MG63 (cell line): ENCODE measurements at regions not wholly inside any gene's neighbourhood (a gene's known extent, or its start where the extent isn't known, plus 50 kb on each side); places are given as distances from the start of the nearest gene placed in this dataset.

ENCODE experiments used
- DNase-seq: peaks from one replicate; pipeline ENCODE4 v3.0.0-alpha.2; 2020
- H3K27me3 ChIP-seq: fragments of 250-450 bp; sonication (Bioruptor Pico); 2 replicates; pipeline ENCODE4 v1.5.1; 2020; ENCODE audit warnings: mild to moderate bottlenecking, moderate library complexity
- H3K36me3 ChIP-seq: fragments of 250-450 bp; sonication (Bioruptor Pico); 2 replicates; pipeline ENCODE4 v1.5.1; 2020; ENCODE audit warnings: mild to moderate bottlenecking, moderate library complexity
- H3K4me3 ChIP-seq: fragments of 250-450 bp; sonication (Bioruptor Pico); 2 replicates; pipeline ENCODE4 v1.5.1; 2020; ENCODE audit warnings: mild to moderate bottlenecking, moderate library complexity
- H3K9me3 ChIP-seq: fragments of 250-450 bp; sonication (Bioruptor Pico); 2 replicates; pipeline ENCODE4 v1.5.1; 2020; ENCODE audit warnings: mild to moderate bottlenecking, moderate library complexity

- Histone ChIP-seq H3K4me3 (no peak overlapping the region), H3K9me3 (peaks cover 2% of the 10 kb centered on the region), H3K36me3 (no peaks in the 10 kb centered on the region), H3K27me3 (no peaks in the 10 kb centered on the region)
- no peak for DNase-seq
Measured at GRCh38 chr21:27761623-27762022, 794.7 kb upstream of the ADAMTS5 start.

GRCh38 chr21:27759820-27760219, 792.9 kb upstream of the ADAMTS5 start:
- no peak for DNase-seq
- Histone ChIP-seq H3K9me3 (peaks cover 3% of the 10 kb centered on the region; the same call in 1 of the 2 replicates), H3K36me3 (no peaks in the 10 kb centered on the region), H3K27me3 (no peaks in the 10 kb centered on the region), H3K4me3 (no peak overlapping the region)

GRCh38 chr21:27759091-27759659, 792.3 kb upstream of the ADAMTS5 start:
- DNase-seq, result no peak
- Histone ChIP-seq H3K27me3 (no peaks in the 10 kb centered on the region), H3K36me3 (no peaks in the 10 kb centered on the region), H3K9me3 (peaks cover 3% of the 10 kb centered on the region; the same call in 1 of the 2 replicates), H3K4me3 (no peak overlapping the region)

- Histone ChIP-seq H3K36me3 (no peaks in the 10 kb centered on the region), H3K27me3 (no peaks in the 10 kb centered on the region), H3K4me3 (no peak overlapping the region), H3K9me3 (peaks cover 3% of the 10 kb centered on the region; the same call in 1 of the 2 replicates)
- DNase-seq, result no peak
Measured at GRCh38 chr21:27756191-27756590, 789.3 kb upstream of the ADAMTS5 start.

GRCh38 chr21:27743971-27744564, 777.2 kb upstream of the ADAMTS5 start:
- no peak for DNase-seq
- H3K36me3 ChIP-seq, result no peaks in the 10 kb centered on the region
- peaks cover 4% of the 10 kb centered on the region; the same call in 1 of the 2 replicates for H3K9me3 ChIP-seq

GRCh38 chr21:27741736-27742135, 774.8 kb upstream of the ADAMTS5 start:
- Histone ChIP-seq H3K36me3 (no peaks in the 10 kb centered on the region), H3K9me3 (peaks cover 10% of the 10 kb centered on the region), H3K4me3 (no peak overlapping the region), H3K27me3 (no peaks in the 10 kb centered on the region)
- no peak for DNase-seq

More at GRCh38 chr21:27743971-27744564, 777.2 kb upstream of the ADAMTS5 start:
- H3K4me3 ChIP-seq, result no peak overlapping the region
- no peaks in the 10 kb centered on the region for H3K27me3 ChIP-seq

- no peak for DNase-seq
- no peaks in the 10 kb centered on the region for H3K27me3 ChIP-seq
- no peaks in the 10 kb centered on the region for H3K36me3 ChIP-seq
- H3K9me3 ChIP-seq, result peaks cover 10% of the 10 kb centered on the region
- no peak overlapping the region for H3K4me3 ChIP-seq
Measured at GRCh38 chr21:27740084-27740483, 773.2 kb upstream of the ADAMTS5 start.

GRCh38 chr21:27739187-27739586, 772.3 kb upstream of the ADAMTS5 start:
- no peak overlapping the region for H3K4me3 ChIP-seq

GRCh38 chr21:27735699-27736098, 768.8 kb upstream of the ADAMTS5 start:
- no peak overlapping the region for H3K4me3 ChIP-seq
- H3K36me3 ChIP-seq, result no peaks in the 10 kb centered on the region
- no peaks in the 10 kb centered on the region for H3K27me3 ChIP-seq
- peaks cover 8% of the 10 kb centered on the region for H3K9me3 ChIP-seq
- DNase-seq, result no peak

More at GRCh38 chr21:27739187-27739586, 772.3 kb upstream of the ADAMTS5 start:
- no peak for DNase-seq
- H3K36me3 ChIP-seq, result no peaks in the 10 kb centered on the region
- H3K27me3 ChIP-seq, result no peaks in the 10 kb centered on the region
- peaks cover 10% of the 10 kb centered on the region for H3K9me3 ChIP-seq

GRCh38 chr21:27734146-27734545, 767.3 kb upstream of the ADAMTS5 start:
- no peak overlapping the region for H3K4me3 ChIP-seq
- peaks cover 6% of the 10 kb centered on the region for H3K9me3 ChIP-seq
- no peaks in the 10 kb centered on the region for H3K36me3 ChIP-seq
- H3K27me3 ChIP-seq, result no peaks in the 10 kb centered on the region
- no peak for DNase-seq

- peak; percentile 9 for DNase-seq
- no peaks in the 10 kb centered on the region for H3K36me3 ChIP-seq
- H3K9me3 ChIP-seq, result no peaks in the 10 kb centered on the region
- no peaks in the 10 kb centered on the region for H3K27me3 ChIP-seq
- no peak overlapping the region for H3K4me3 ChIP-seq
Measured at GRCh38 chr21:27725916-27726315, 759.0 kb upstream of the ADAMTS5 start.

- H3K36me3 ChIP-seq, result no peaks in the 10 kb centered on the region
- no peaks in the 10 kb centered on the region for H3K9me3 ChIP-seq
- DNase-seq, result no peak
- H3K27me3 ChIP-seq, result no peaks in the 10 kb centered on the region
- H3K4me3 ChIP-seq, result no peak overlapping the region
Measured at GRCh38 chr21:27722095-27722494, 755.2 kb upstream of the ADAMTS5 start.

GRCh38 chr21:27721675-27722074, 754.8 kb upstream of the ADAMTS5 start:
- Histone ChIP-seq H3K27me3 (no peaks in the 10 kb centered on the region), H3K4me3 (no peak overlapping the region), H3K36me3 (no peaks in the 10 kb centered on the region), H3K9me3 (no peaks in the 10 kb centered on the region)
- no peak for DNase-seq

- DNase-seq, result no peak
- H3K27me3 ChIP-seq, result no peaks in the 10 kb centered on the region
- H3K36me3 ChIP-seq, result no peaks in the 10 kb centered on the region
- H3K9me3 ChIP-seq, result no peaks in the 10 kb centered on the region
- no peak overlapping the region for H3K4me3 ChIP-seq
Measured at GRCh38 chr21:27719226-27719625, 752.3 kb upstream of the ADAMTS5 start.

GRCh38 chr21:27715131-27715530, 748.2 kb upstream of the ADAMTS5 start:
- Histone ChIP-seq H3K9me3 (no peaks in the 10 kb centered on the region), H3K4me3 (no peak overlapping the region), H3K36me3 (no peaks in the 10 kb centered on the region), H3K27me3 (no peaks in the 10 kb centered on the region)
- DNase-seq, result no peak

GRCh38 chr21:27713154-27714109, 746.5 kb upstream of the ADAMTS5 start:
- Histone ChIP-seq H3K36me3 (no peaks in the 10 kb centered on the region), H3K9me3 (0 out of 2 replicates have a peak, but pooled peaks cover 2% of the 10 kb centered on the region), H3K4me3 (no peak overlapping the region), H3K27me3 (no peaks in the 10 kb centered on the region)
- no peak for DNase-seq

- DNase-seq, result no peak
- H3K27me3 ChIP-seq, result no peaks in the 10 kb centered on the region
- H3K36me3 ChIP-seq, result no peaks in the 10 kb centered on the region
- H3K4me3 ChIP-seq, result no peak overlapping the region
- H3K9me3 ChIP-seq, result peaks cover 13% of the 10 kb centered on the region
Measured at GRCh38 chr21:27704567-27705166, 737.8 kb upstream of the ADAMTS5 start.
